ENCODE measurements at regions not wholly inside any gene's neighbourhood (a gene's known extent, or its start where the extent isn't known, plus 50 kb on each side); places are given as distances from the start of the nearest gene placed in this dataset.

GRCh38 chr2:121046335-121046734 is 238.7 kb downstream of the TFCP2L1 start:
- Mint-ChIP-seq H3K27me3 (ENCODE audit: low read depth) (peaks cover 41% of the 10 kb centered on the region), H3K4me3 (no peak overlapping the region), H3K4me1 (no peaks in the 10 kb centered on the region), H3K9me3 (peaks cover 2% of the 10 kb centered on the region), H3K36me3 (ENCODE audit: low read depth) (no peaks in the 10 kb centered on the region), H3K27ac (no peak overlapping the region)
- TF ChIP-seq CTCF (IDR thresholded peaks at IDR 0.05; ENCODE audit: unreplicated experiment in 3 of 3) = no peak

- Mint-ChIP-seq H3K9me3 (peaks cover 4% of the 10 kb centered on the region), H3K27me3 (ENCODE audit: low read depth) (peaks cover 44% of the 10 kb centered on the region), H3K27ac (no peak overlapping the region), H3K4me1 (no peaks in the 10 kb centered on the region), H3K36me3 (ENCODE audit: low read depth) (no peaks in the 10 kb centered on the region), H3K4me3 (no peak overlapping the region)
- TF ChIP-seq CTCF (IDR thresholded peaks at IDR 0.05; ENCODE audit: unreplicated experiment in 3 of 3) = no peak
Observed at GRCh38 chr2:121047383-121047782, 237.6 kb downstream of the TFCP2L1 start.

- no peak for TF ChIP-seq CTCF (IDR thresholded peaks at IDR 0.05; ENCODE audit: unreplicated experiment in 3 of 3)
- Mint-ChIP-seq H3K27me3 (ENCODE audit: low read depth) (peaks cover 35% of the 10 kb centered on the region), H3K4me3 (no peak overlapping the region), H3K27ac (no peak overlapping the region), H3K36me3 (ENCODE audit: low read depth) (peaks cover 4% of the 10 kb centered on the region), H3K9me3 (peaks cover 8% of the 10 kb centered on the region), H3K4me1 (no peaks in the 10 kb centered on the region)
Observed at GRCh38 chr2:121049131-121049530, 235.9 kb downstream of the TFCP2L1 start.

- no peak overlapping the region for H3K4me3 Mint-ChIP-seq
- peaks cover 10% of the 10 kb centered on the region for H3K9me3 Mint-ChIP-seq
- H3K36me3 Mint-ChIP-seq (ENCODE audit: low read depth) = peaks cover 4% of the 10 kb centered on the region
- H3K27me3 Mint-ChIP-seq (ENCODE audit: low read depth) = peaks cover 32% of the 10 kb centered on the region
- H3K27ac Mint-ChIP-seq = no peak overlapping the region
- no peak for TF ChIP-seq CTCF (IDR thresholded peaks at IDR 0.05; ENCODE audit: unreplicated experiment in 3 of 3)
- no peaks in the 10 kb centered on the region for H3K4me1 Mint-ChIP-seq
Observed at GRCh38 chr2:121049950-121050585, 234.9 kb downstream of the TFCP2L1 start.

GRCh38 chr2:121051311-121051710 is 233.7 kb downstream of the TFCP2L1 start:
- Mint-ChIP-seq H3K4me3 (no peak overlapping the region), H3K4me1 (no peaks in the 10 kb centered on the region), H3K9me3 (peaks cover 10% of the 10 kb centered on the region), H3K27ac (no peak overlapping the region), H3K27me3 (ENCODE audit: low read depth) (peaks cover 29% of the 10 kb centered on the region), H3K36me3 (ENCODE audit: low read depth) (peaks cover 4% of the 10 kb centered on the region)
- no peak for TF ChIP-seq CTCF (IDR thresholded peaks at IDR 0.05; ENCODE audit: unreplicated experiment in 3 of 3)

- peaks cover 10% of the 10 kb centered on the region for H3K9me3 Mint-ChIP-seq
- H3K27ac Mint-ChIP-seq = peak overlapping the region in 1 of 3 experiments; percentile 88
- H3K4me3 Mint-ChIP-seq = no peak overlapping the region
- H3K27me3 Mint-ChIP-seq (ENCODE audit: low read depth) = peaks cover 31% of the 10 kb centered on the region
- no peaks in the 10 kb centered on the region for H3K4me1 Mint-ChIP-seq
- H3K36me3 Mint-ChIP-seq (ENCODE audit: low read depth) = peaks cover 4% of the 10 kb centered on the region
- no peak for TF ChIP-seq CTCF (IDR thresholded peaks at IDR 0.05; ENCODE audit: unreplicated experiment in 3 of 3)
Observed at GRCh38 chr2:121052023-121052422, 233.0 kb downstream of the TFCP2L1 start.

Data from nephron (organoid).